Uterus (tissue), 2 donors: ENCODE measurements at regions not wholly inside any gene's neighbourhood (a gene's known extent, or its start where the extent isn't known, plus 50 kb on each side); places are given as distances from the start of the nearest gene placed in this dataset.

ENCODE experiments used
- POLR2A ChIP-seq, 2 donors: fragments of 450-650 bp; IDR thresholded peaks; one replicate each; pipeline ENCODE4 v1.6.1; 2016; ENCODE audit warnings: antibody characterized with exemption in 2 of 2, mild to moderate bottlenecking in 1 of 2, moderate library complexity in 1 of 2
- TF ChIP-seq, protein P1 (sequence below), 4 experiments: fragments of 200-600 bp in 2 of 4; fragments of 450-650 bp in 2 of 4; sonication (generic) in 2 of 4; IDR thresholded peaks; one replicate each; pipeline ENCODE4 v1.5.1; 2016 to 2019; ENCODE audit warnings: antibody characterized with exemption in 4 of 4, mild to moderate bottlenecking in 2 of 4, moderate library complexity in 1 of 4

DNA sequence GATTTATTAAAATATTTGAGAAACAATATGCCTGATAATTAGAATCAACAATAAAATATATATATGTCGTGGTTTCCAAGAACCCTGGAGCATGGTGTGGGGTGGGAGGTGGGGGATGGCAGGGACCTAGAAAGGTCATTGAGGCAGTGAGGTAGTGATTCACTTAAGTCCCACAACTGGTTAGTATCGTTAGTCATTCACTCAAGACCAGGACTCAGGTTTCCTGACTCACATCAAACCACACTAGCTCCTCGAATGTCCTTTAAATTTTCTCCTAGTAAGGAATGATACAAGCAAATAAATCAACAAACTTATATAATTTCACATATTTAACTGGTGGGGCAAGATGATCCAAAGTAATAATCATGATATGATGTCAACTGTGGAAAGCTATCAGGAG lies 158.8 kb upstream of the AADAT start:
- TF ChIP-seq, protein P1, sequence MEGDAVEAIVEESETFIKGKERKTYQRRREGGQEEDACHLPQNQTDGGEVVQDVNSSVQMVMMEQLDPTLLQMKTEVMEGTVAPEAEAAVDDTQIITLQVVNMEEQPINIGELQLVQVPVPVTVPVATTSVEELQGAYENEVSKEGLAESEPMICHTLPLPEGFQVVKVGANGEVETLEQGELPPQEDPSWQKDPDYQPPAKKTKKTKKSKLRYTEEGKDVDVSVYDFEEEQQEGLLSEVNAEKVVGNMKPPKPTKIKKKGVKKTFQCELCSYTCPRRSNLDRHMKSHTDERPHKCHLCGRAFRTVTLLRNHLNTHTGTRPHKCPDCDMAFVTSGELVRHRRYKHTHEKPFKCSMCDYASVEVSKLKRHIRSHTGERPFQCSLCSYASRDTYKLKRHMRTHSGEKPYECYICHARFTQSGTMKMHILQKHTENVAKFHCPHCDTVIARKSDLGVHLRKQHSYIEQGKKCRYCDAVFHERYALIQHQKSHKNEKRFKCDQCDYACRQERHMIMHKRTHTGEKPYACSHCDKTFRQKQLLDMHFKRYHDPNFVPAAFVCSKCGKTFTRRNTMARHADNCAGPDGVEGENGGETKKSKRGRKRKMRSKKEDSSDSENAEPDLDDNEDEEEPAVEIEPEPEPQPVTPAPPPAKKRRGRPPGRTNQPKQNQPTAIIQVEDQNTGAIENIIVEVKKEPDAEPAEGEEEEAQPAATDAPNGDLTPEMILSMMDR (IDR thresholded peaks at IDR 0.05): no peak
- TF ChIP-seq POLR2A (IDR thresholded peaks at IDR 0.05): no peak
